ENCODE measurements at regions not wholly inside any gene's neighbourhood (a gene's known extent, or its start where the extent isn't known, plus 50 kb on each side); places are given as distances from the start of the nearest gene placed in this dataset.

DNA sequence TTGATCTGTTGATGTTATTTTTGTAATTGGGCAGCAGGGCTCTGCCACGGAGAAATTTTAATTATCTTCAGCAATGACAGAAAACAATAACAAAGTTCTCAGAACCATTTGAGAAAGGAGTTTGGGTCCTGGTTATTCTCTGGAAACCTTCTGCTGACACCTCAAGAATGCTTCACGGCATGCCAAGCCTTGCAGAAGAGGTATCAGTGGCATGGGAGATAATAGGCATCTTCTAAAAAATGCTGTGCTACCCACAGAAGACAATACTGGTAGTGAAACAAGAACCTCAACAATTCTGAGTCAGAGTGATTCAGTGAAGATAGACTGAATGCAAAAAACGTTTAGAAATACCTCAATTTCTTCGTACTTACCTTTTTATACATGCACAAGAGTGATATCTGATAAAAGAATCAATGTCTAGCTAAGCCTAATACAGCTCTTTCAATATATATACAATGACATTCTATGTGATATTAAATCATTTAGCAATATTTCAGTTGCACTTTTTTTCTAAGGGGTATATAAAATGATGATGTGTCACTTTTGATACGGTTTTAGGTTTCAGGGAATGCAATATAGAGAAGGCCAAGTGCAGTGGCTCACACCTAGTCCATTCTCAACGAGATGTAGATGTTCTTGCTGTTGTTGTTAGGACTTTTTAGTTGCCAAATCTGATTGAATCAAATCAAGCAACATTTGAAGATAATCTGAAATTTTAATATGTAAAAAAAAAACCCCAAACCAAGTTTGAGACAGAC is 110.4 kb upstream of the COL21A1 start:
- TF ChIP-seq, protein P1, sequence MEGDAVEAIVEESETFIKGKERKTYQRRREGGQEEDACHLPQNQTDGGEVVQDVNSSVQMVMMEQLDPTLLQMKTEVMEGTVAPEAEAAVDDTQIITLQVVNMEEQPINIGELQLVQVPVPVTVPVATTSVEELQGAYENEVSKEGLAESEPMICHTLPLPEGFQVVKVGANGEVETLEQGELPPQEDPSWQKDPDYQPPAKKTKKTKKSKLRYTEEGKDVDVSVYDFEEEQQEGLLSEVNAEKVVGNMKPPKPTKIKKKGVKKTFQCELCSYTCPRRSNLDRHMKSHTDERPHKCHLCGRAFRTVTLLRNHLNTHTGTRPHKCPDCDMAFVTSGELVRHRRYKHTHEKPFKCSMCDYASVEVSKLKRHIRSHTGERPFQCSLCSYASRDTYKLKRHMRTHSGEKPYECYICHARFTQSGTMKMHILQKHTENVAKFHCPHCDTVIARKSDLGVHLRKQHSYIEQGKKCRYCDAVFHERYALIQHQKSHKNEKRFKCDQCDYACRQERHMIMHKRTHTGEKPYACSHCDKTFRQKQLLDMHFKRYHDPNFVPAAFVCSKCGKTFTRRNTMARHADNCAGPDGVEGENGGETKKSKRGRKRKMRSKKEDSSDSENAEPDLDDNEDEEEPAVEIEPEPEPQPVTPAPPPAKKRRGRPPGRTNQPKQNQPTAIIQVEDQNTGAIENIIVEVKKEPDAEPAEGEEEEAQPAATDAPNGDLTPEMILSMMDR (IDR thresholded peaks at IDR 0.05; ENCODE audit: low read depth, low read length): no peak
- no peak overlapping the region for H3K4me3 ChIP-seq (ENCODE audit: low read depth, low read length)

DNA sequence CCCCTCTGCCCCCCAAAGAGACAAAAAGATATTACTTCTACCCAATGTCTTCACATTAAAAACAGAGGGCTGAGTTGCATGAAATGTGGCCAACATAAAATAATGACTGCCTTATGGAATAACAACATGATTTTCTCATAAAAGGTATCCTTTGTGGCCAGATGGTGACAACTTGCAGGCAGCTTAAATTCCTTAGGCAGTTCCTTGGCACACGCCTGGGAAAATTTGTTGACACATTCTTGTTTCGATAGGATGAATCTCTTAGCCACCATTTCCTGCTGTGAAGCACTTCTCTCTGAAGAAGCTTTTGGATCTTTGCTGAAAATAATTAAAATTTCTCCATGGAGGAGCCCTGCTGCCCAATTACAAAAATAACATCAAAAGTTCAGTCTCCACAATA is 109.0 kb upstream of the COL21A1 start:
- no peak overlapping the region for H3K4me3 ChIP-seq (ENCODE audit: low read depth, low read length)
- TF ChIP-seq, protein P1 (IDR thresholded peaks at IDR 0.05; ENCODE audit: low read depth, low read length): no peak

DNA sequence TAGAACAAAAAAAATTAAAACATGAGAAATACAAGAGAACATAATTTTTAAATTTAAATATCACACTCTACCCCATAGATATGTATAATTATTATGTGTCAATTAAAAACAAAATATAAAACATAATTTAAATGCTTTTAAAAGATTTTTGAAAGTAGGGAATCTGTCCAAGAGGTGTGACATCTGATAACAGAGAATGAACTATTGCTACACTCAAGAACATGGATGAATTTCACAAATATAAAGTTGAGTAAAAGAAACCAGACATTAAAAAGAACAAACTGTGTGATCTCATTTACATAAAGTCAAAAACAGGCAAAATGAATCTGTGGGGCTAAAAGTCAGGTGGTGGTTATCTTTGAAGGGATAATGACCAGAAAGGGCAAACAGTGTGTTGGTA is 106.5 kb upstream of the COL21A1 start:
- H3K4me3 ChIP-seq (ENCODE audit: low read depth, low read length): no peak overlapping the region
- TF ChIP-seq, protein P1 (IDR thresholded peaks at IDR 0.05; ENCODE audit: low read depth, low read length): no peak

DNA sequence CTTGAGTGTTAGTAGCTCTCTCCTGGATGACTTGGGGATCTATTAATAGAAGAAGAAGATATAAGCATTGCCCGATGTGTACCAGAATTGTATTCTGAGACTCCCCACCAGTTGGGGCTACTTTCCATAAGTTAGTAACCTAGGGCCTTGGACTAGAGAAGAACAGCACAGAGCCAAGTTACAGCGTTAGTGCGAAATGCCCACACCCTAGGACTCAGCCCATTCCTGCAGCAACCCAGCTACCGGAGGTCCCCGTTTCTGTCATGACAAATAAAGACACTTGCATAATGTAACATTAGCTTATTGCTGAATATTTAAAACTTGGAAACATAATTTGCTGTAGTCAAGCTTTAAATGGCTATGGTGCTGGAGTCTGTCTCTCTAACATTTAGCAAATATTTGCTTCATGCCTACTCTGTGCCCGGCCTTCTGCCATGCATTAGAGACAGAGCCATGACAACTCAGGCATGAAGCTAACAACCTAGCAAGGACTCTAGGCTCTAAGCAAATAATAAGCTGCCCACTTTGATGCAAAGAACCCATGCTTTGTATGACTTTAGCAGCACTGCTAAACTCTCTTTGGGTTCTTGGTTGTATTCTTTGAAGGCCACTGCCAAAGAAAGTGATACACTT is 103.4 kb upstream of the COL21A1 start:
- H3K4me3 ChIP-seq (ENCODE audit: low read depth, low read length): no peak overlapping the region
- TF ChIP-seq, protein P1 (IDR thresholded peaks at IDR 0.05; ENCODE audit: low read depth, low read length): no peak

DNA sequence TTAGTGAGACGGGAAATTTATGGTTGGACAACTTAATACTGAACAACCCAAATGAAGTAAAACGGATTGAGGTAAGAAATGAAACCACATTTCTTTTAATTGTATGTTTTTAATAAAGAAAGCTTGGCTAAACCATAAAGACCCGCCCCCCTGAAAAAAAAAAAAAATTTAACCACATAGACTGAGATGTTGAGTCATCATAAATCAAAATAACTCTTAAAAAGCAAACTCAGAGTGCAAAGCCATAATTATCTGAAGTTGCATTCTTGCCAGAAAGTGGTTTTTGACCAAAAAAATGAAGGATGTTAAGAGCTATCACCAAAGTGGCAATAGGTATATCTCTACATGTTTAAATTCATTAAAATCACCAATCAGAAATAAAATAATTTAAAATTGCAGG is 101.8 kb upstream of the COL21A1 start:
- no peak overlapping the region for H3K4me3 ChIP-seq (ENCODE audit: low read depth, low read length)
- TF ChIP-seq, protein P1 (IDR thresholded peaks at IDR 0.05; ENCODE audit: low read depth, low read length): no peak

DNA sequence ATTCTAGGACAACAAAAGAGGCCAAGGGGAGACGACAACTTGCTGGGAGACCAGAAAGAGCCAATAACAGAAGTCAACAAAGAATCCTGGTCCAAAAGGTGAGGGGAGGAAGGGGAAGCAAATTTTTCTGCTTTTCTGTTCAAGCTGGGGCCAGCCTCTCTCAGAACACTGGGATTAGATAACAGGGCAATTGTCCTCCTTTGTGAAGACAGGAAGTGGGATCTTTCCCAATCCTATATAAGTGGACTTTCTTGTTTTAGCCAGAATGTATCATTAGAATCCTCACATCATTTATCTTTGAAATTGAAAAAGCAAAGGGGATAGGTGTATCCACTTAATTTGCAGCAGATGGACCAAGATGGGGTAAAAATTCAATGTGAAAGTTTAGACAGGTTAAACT is 101.2 kb upstream of the COL21A1 start:
- H3K4me3 ChIP-seq (ENCODE audit: low read depth, low read length): no peak overlapping the region
- TF ChIP-seq, protein P1 (IDR thresholded peaks at IDR 0.05; ENCODE audit: low read depth, low read length): no peak

DNA sequence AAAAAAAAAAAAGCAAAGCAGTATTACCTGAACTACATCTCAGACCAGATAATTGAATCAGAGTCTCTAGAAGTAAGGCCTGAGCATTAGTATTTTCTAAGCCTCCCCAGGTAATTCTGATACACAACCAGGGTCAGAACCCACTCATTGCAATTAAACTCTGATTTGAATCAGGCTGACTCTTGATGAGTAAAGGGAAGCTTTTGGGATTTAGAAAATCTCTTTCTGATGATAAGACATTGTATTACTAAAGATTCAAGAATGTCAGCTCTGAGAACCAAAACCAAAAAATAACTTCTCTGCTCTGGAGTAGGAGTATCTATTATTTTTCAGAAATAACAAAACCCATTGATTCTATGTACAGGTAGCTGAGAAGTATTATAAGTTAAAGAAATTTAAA is 100.1 kb upstream of the COL21A1 start:
- TF ChIP-seq, protein P1 (IDR thresholded peaks at IDR 0.05; ENCODE audit: low read depth, low read length): no peak

More for the DNA sequence above, 100.1 kb upstream of the COL21A1 start:
- no peak overlapping the region for H3K4me3 ChIP-seq (ENCODE audit: low read depth, low read length)

All from WI38 (cell line).